Activated CD4-positive, alpha-beta T cell treated with anti-CD3 and anti-CD28 coated beads, Interleukin-2, amount 10 ng/mL, durations not matched to agents 7 days and 5 days (primary cell): ENCODE measurements at regions not wholly inside any gene's neighbourhood (a gene's known extent, or its start where the extent isn't known, plus 50 kb on each side); places are given as distances from the start of the nearest gene placed in this dataset.

Experiments
- CTCF ChIA-PET: fragments of 350-600 bp; sonication (Branson Sonifier 250); formaldehyde crosslinking; loops from one replicate; lab custom pipeline; 2021; ENCODE audit warnings: antibody characterized with exemption; lab: Charles Lee
- POLR2A ChIA-PET: fragments of 350-600 bp; sonication (Branson Sonifier 250); formaldehyde crosslinking; loops from one replicate; lab custom pipeline; 2021; ENCODE audit warnings: antibody characterized with exemption; lab: Charles Lee
- DNase-seq: peaks from one replicate; pipeline ENCODE4 v3.0.0-alpha.2; 2020
- H3K27ac Mint-ChIP-seq: one replicate; pipeline ENCODE4 v1.8.0; 2021; ENCODE audit warnings: mild to moderate bottlenecking, moderate library complexity, mixed read lengths
- H3K27me3 Mint-ChIP-seq: one replicate; pipeline ENCODE4 v1.8.0; 2021; ENCODE audit warnings: mixed read lengths
- H3K36me3 Mint-ChIP-seq: one replicate; pipeline ENCODE4 v1.8.0; 2021; ENCODE audit warnings: low read depth, mixed read lengths
- H3K4me1 Mint-ChIP-seq: one replicate; pipeline ENCODE4 v1.8.0; 2021; ENCODE audit warnings: mixed read lengths
- H3K4me3 Mint-ChIP-seq: one replicate; pipeline ENCODE4 v1.8.0; 2021; ENCODE audit warnings: mild to moderate bottlenecking, moderate library complexity, mixed read lengths
- H3K9me3 Mint-ChIP-seq: one replicate; pipeline ENCODE4 v1.8.0; 2021; ENCODE audit warnings: mixed read lengths

DNA sequence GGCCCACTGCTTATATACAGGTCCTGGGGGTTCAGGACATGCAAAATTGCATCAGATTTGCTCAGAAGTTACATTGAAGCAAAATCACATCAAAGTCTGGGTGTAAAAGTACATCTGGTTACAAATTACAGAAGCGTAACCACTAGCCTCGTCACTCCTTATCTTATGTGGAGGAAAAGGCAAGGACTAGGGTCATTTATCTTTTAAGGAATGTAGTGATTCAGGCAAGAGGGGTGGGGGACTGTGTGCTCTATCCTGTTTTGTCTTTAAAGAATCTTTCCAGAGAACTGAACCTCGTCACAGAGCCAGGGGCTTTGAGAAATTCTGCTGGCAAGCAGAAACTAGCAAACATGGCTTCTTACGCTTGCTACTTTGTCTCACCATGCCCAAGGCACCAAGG lies 61.1 kb upstream of the RAB4A start:
- Mint-ChIP-seq H3K4me1 (peaks cover 26% of the 10 kb centered on the region), H3K27me3 (no peaks in the 10 kb centered on the region), H3K36me3 (no peaks in the 10 kb centered on the region), H3K4me3 (no peak overlapping the region), H3K27ac (no peak overlapping the region), H3K9me3 (no peaks in the 10 kb centered on the region)
- DNase-seq, result no peak
- CTCF ChIA-PET, result interaction anchor here (0.6 to 1.3 kb wide), 2 partner anchors 12 to 651 kb away, joined by 3 to 4 read pairs; no protein-coding TSS in a partner anchor
- POLR2A ChIA-PET, result no interaction called here

DNA sequence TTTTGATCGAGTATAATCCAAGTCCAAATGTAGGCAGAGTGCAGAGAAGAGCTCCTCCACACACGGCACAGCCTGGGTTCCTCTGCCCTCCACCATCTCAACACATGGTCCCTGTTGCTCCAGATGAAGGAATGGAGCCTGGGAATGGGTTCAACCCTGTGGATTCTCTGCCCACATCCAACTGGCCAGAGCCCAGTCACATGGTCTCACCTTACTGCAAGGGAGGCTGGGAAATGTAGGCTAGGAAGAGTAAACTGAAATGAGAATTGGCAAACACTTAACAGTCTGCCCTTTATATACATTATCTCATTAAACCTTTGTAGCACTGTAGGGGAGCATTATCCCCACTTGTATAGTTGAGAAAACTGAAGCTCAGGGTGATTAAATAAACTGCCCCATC lies 60.1 kb upstream of the RAB4A start:
- H3K4me3 Mint-ChIP-seq, result no peak overlapping the region
- no peaks in the 10 kb centered on the region for H3K9me3 Mint-ChIP-seq
- H3K4me1 Mint-ChIP-seq, result peaks cover 18% of the 10 kb centered on the region
- H3K27me3 Mint-ChIP-seq, result no peaks in the 10 kb centered on the region
- no peak for DNase-seq
- no peak overlapping the region for H3K27ac Mint-ChIP-seq
- H3K36me3 Mint-ChIP-seq, result no peaks in the 10 kb centered on the region
- ChIA-PET POLR2A (no interaction called here), CTCF (no interaction called here)

DNA sequence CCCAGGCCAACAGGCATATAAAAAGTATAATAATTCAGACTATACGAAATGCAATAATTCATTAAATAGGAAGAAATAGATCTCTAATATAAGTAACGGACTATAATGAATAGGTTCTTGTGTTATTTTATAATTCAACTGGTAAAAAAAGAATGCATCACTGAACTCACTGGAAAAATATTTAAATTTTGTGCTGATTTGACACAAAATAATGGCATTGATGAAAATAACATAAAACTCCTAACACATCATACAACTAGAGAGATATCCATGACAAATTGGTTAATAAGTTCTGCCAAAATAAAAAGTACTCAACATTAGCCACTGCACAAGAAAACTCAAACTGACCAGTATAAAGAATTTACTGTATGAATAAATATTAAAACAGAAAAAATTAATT lies 57.1 kb upstream of the RAB4A start:
- Mint-ChIP-seq H3K27ac (no peak overlapping the region), H3K27me3 (no peaks in the 10 kb centered on the region), H3K4me3 (no peak overlapping the region), H3K9me3 (no peaks in the 10 kb centered on the region), H3K4me1 (peaks cover 14% of the 10 kb centered on the region), H3K36me3 (no peaks in the 10 kb centered on the region)
- ChIA-PET POLR2A (no interaction called here), CTCF (interaction anchor here (1.0 to 1.6 kb wide), 2 partner anchors 11 to 13 kb away, joined by 3 to 6 read pairs; no protein-coding TSS in a partner anchor)
- DNase-seq, result no peak

DNA sequence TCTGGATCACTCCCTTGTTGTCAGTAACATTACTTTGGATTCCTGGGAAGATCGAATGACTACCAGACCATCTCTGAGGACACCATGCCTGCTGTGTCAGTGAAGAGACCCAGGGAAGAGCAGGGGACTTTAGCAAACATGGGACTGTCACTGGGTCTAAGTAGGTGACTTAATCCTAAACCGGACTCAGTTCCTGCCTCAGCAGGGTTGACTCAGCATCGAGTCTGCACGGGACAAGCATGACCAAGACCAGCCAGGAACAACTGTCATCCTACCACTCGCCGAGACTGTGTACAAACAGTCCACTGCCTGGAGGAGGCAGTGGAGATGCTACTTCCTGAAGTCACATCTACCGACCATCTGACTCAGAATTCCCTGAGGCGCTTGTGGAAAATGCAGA lies 53.2 kb upstream of the RAB4A start:
- Mint-ChIP-seq H3K36me3 (no peaks in the 10 kb centered on the region), H3K27ac (no peak overlapping the region), H3K27me3 (no peaks in the 10 kb centered on the region), H3K4me1 (peaks cover 2% of the 10 kb centered on the region), H3K9me3 (no peaks in the 10 kb centered on the region), H3K4me3 (no peak overlapping the region)
- CTCF ChIA-PET, result no interaction called here
- DNase-seq, result no peak
- POLR2A ChIA-PET, result no interaction called here

DNA sequence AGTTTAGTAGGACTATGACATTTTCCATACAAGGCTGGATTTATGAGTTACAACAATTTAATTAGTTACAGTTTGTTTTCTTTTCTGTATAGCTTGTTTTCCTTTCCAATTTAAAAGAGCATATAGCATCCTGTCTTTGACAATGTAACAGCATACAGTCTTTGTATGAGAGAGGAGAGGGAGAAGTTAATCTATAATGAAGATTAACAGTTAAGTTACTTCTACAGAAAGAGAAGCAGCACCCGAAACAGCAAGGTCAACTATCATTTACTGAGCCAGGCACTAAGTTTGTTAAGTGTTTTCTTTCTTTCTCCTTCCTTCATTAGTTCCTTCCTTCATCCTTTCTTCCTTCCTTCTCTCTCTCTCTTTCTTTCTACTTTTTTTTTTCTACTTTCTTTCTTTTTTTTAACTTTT lies 52.3 kb upstream of the RAB4A start:
- POLR2A ChIA-PET, result no interaction called here
- CTCF ChIA-PET, result interaction anchor here (0.7 kb wide), 1 partner anchor 17 kb away, joined by 3 read pairs; no protein-coding TSS in a partner anchor
- no peak overlapping the region for H3K4me3 Mint-ChIP-seq
- H3K4me1 Mint-ChIP-seq, result peaks cover 2% of the 10 kb centered on the region
- no peaks in the 10 kb centered on the region for H3K36me3 Mint-ChIP-seq
- no peaks in the 10 kb centered on the region for H3K9me3 Mint-ChIP-seq
- DNase-seq, result no peak
- no peak overlapping the region for H3K27ac Mint-ChIP-seq
- no peaks in the 10 kb centered on the region for H3K27me3 Mint-ChIP-seq

DNA sequence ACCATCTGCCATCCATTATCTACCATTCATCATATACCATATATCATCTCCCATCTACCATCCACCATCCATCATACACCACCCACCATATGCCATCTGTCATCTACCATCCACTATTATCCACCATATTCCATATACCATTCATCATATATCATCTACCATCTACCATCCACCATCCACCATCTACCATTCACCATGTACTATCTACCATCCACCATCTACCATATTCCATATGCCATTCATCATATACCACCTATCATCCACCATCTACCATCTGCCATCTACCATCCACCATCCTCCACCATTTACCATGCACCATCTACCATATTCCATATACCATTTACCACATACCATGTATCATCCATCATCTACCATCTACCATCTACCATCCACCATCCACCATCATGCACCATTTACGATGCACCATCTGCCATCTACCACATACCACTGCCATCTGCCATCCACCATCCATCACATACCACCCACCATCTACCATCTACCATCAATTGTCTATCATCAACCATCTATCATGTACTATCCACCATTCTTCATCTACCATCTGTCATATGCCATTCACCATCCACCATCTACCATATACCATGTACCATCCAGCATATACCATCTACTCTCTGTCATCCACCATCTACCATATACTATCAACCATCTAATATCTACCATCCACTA lies 50.6 kb upstream of the RAB4A start:
- no peak overlapping the region for H3K4me3 Mint-ChIP-seq
- H3K27ac Mint-ChIP-seq, result no peak overlapping the region
- H3K4me1 Mint-ChIP-seq, result peaks cover 2% of the 10 kb centered on the region
- H3K36me3 Mint-ChIP-seq, result no peaks in the 10 kb centered on the region
- ChIA-PET POLR2A (no interaction called here), CTCF (no interaction called here)
- no peak for DNase-seq
- H3K9me3 Mint-ChIP-seq, result no peaks in the 10 kb centered on the region
- no peaks in the 10 kb centered on the region for H3K27me3 Mint-ChIP-seq

DNA sequence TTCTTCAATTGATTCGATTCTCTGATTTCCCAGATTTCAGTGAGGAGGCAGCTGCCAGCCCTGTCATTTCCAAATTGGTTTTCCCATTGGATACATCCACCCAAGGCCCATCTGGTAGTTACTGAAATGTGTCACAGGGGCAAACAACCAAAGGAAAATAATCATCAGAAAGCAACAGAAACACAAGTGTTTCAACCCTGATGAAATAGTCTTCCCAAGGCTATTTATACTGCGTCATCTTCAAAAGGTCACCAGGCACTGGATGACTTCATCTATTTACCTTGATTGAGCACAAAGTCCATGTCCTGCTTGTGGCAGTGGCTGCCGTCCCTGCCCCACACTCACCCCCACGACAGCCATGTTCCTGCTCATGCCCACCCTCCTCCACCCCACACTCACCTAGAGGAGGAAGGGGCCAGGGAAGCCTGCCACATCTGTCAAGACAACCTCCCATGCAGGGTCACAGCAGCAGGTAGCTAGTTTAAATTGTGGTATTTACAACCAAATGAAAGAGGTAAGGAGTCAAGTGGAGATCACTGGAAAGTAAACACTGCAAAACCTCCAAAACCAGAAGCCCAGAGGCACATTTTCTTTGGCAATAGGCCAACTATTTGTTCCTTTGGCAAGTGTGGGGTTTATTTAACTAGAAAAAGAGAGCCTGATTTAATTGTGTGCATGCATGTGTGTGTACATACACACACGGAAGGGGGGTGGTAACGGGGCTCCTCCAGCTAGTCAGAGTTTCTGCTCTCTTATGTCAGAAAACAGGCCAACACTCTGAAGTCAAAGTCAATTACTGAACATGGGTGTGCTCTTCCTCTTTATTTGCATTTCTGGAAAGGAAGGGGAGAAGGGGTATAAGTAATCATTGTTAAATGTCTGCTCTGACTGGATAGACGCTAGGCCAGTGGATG lies 49.5 kb upstream of the RAB4A start:
- Mint-ChIP-seq H3K4me1 (peaks cover 2% of the 10 kb centered on the region), H3K9me3 (no peaks in the 10 kb centered on the region), H3K4me3 (no peak overlapping the region), H3K27ac (no peak overlapping the region), H3K36me3 (no peaks in the 10 kb centered on the region), H3K27me3 (no peaks in the 10 kb centered on the region)
- CTCF ChIA-PET, result interaction anchor here (0.5 kb wide), 1 partner anchor 364 kb away, joined by 3 read pairs; no protein-coding TSS in a partner anchor
- POLR2A ChIA-PET, result no interaction called here
- no peak for DNase-seq
